Esophagus muscularis mucosa (tissue), 4 donors: ENCODE measurements at regions not wholly inside any gene's neighbourhood (a gene's known extent, or its start where the extent isn't known, plus 50 kb on each side); places are given as distances from the start of the nearest gene placed in this dataset.

ENCODE experiments used
- DNase-seq: peaks from one replicate; pipeline ENCODE4 v3.0.0-alpha.2; 2017; ENCODE audit errors: extremely low spot score
- H3K27ac ChIP-seq, 4 donors: fragments of 200-600 bp; sonication (generic); replicated peaks in 1 of 4; 1 replicate in 3 of 4; 2 replicates in 1 of 4; pipeline ENCODE4 v1.5.1; 2016 to 2019; ENCODE audit warnings: mild to moderate bottlenecking in 1 of 4
- H3K27me3 ChIP-seq, 4 donors: fragments of 200-600 bp; sonication (generic); one replicate each; pipeline versions ENCODE4 v1.5.1 to v1.6.0; 2016 to 2019
- H3K36me3 ChIP-seq, 4 donors: fragments of 200-600 bp; sonication (generic); one replicate each; pipeline ENCODE4 v1.5.1; 2016 to 2019
- H3K4me1 ChIP-seq, 4 donors: fragments of 200-600 bp; sonication (generic); one replicate each; pipeline ENCODE4 v1.5.1; 2016 to 2019
- H3K4me3 ChIP-seq, 4 donors: fragments of 200-600 bp; sonication (generic); 1 replicate in 2 of 4; 2 replicates in 2 of 4; pipeline ENCODE4 v1.5.1; 2016 to 2019; ENCODE audit warnings: mild to moderate bottlenecking in 4 of 4, moderate library complexity in 1 of 4
- H3K9me3 ChIP-seq, 4 donors: fragments of 200-600 bp; sonication (generic); 1 replicate in 3 of 4; 2 replicates in 1 of 4; pipeline ENCODE4 v1.5.1; 2016 to 2019
- CTCF ChIP-seq, 3 experiments: fragments of 200-600 bp in 2 of 3; fragments of 450-650 bp in 1 of 3; sonication (generic) in 2 of 3; IDR thresholded peaks; one replicate each; pipeline ENCODE4 v1.5.1; 2017 to 2019; ENCODE audit warnings: antibody characterized with exemption in 3 of 3, mild to moderate bottlenecking in 2 of 3, moderate library complexity in 1 of 3
- EP300 ChIP-seq: sonication (generic); formaldehyde crosslinking; IDR thresholded peaks from one replicate; pipeline ENCODE4 v1.6.1; 2017; ENCODE audit warnings: antibody characterized with exemption
- POLR2A ChIP-seq: fragments of 450-650 bp; IDR thresholded peaks from one replicate; pipeline ENCODE4 v1.6.1; 2017; ENCODE audit warnings: antibody characterized with exemption, moderate library complexity, mild to moderate bottlenecking, low read depth
- POLR2AphosphoS5 ChIP-seq, 2 donors: sonication (generic); formaldehyde crosslinking; IDR thresholded peaks; one replicate each; pipeline ENCODE4 v1.6.1; 2017; ENCODE audit warnings: antibody characterized with exemption in 2 of 2
- WGBS: methylation state at CpG from one replicate; pipeline ENCODE4 v1.1.5; 2018; 5-methylcytosine and 5-hydroxymethylcytosine counted together
- intact Hi-C: fragments of 100-400 bp; cut with DNase I; formaldehyde crosslinking; loops from one replicate; pipeline ENCODE4 v1.15.1; 2023

DNA sequence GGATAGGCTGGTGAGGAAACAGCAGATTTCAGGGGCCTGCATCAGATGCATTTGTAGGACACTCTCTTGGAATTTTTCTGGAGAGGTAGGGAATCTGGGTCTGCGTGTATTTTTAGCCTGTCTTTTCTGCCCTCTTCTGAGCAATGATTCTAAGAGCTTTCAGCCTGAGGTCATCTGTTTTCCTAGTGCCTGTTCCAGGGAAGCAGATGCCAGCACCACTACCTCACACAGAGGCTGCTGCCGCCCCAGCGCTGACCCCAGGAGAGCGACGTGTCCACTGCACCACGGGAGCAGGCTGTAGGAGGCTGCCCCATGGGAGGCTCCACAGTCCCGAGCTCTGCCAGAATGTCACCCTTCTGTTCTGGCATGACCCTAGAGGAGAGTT, 316.5 kb downstream of the CYP26B1 start:
- intact Hi-C loops = no loop called here
- Histone ChIP-seq H3K4me1 (peaks cover 26 to 30% (median 27%) of the 10 kb centered on the region in 4 donors), H3K9me3 (peaks cover 0 to 3% (median 0%) of the 10 kb centered on the region in 4 donors), H3K4me3 (no peak overlapping the region), H3K27me3 (no peaks in the 10 kb centered on the region), H3K36me3 (no peaks in the 10 kb centered on the region), H3K27ac (peak overlapping the region; percentile 70 to 80 (median 78))
- TF ChIP-seq POLR2A (no peak), POLR2AphosphoS5 (IDR thresholded peaks at IDR 0.05) (peak; percentile 51 to 56)
- WGBS = 49% methylated on average over 7 of the region's 7 CpGs
- peak; percentile 87 for DNase-seq

GRCh38 chr2:71830497-71831192, 317.0 kb downstream of the CYP26B1 start:
- no peak for TF ChIP-seq CTCF (IDR thresholded peaks at IDR 0.05)
- no peak for TF ChIP-seq POLR2AphosphoS5 (IDR thresholded peaks at IDR 0.05)
- no peak for TF ChIP-seq POLR2A
- TF ChIP-seq EP300 = no peak
- H3K4me3 ChIP-seq = no peak overlapping the region
- H3K9me3 ChIP-seq = peaks cover 0 to 3% (median 0%) of the 10 kb centered on the region in 4 donors
- H3K27me3 ChIP-seq = no peaks in the 10 kb centered on the region
- WGBS = 63% methylated on average over 9 of the region's 9 CpGs
- intact Hi-C loops = no loop called here
- peak; percentile 72 for DNase-seq
- H3K4me1 ChIP-seq = peaks cover 26 to 30% (median 27%) of the 10 kb centered on the region in 4 donors
- no peaks in the 10 kb centered on the region for H3K36me3 ChIP-seq
- H3K27ac ChIP-seq = peak overlapping the region; percentile 70 to 80 (median 78)

DNA sequence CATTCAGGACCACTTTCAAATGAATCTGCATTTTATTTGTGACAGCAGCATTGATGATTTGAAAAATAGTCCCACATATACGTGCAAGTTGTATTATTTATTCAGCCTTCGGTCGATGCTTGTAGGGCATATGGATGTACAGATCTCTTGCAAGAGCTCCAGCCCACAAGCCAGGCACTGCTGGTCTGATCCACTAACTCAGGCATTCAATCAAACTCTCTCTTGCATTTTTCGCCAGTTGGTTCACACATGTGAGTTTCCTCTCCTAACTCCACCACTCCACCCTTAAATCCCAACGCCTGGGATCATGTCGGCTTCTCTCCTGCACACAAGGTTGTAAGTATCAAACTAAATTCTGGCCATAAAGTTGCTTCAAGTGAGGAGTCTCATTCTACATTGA, 318.7 kb downstream of the CYP26B1 start:
- DNase-seq = peak; percentile 87
- no peak overlapping the region for H3K27ac ChIP-seq
- H3K27me3 ChIP-seq = no peaks in the 10 kb centered on the region
- intact Hi-C loops = no loop called here
- no peaks in the 10 kb centered on the region for H3K36me3 ChIP-seq
- 91% methylated on average over 6 of the region's 6 CpGs for WGBS
- no peak for TF ChIP-seq CTCF (IDR thresholded peaks at IDR 0.05)
- no peak for TF ChIP-seq EP300
- TF ChIP-seq POLR2AphosphoS5 (IDR thresholded peaks at IDR 0.05) = no peak
- no peak for TF ChIP-seq POLR2A
- H3K4me1 ChIP-seq = peaks cover 19 to 27% (median 24%) of the 10 kb centered on the region in 4 donors
- H3K4me3 ChIP-seq = no peak overlapping the region
- peaks cover 0 to 3% (median 0%) of the 10 kb centered on the region in 4 donors for H3K9me3 ChIP-seq

DNA sequence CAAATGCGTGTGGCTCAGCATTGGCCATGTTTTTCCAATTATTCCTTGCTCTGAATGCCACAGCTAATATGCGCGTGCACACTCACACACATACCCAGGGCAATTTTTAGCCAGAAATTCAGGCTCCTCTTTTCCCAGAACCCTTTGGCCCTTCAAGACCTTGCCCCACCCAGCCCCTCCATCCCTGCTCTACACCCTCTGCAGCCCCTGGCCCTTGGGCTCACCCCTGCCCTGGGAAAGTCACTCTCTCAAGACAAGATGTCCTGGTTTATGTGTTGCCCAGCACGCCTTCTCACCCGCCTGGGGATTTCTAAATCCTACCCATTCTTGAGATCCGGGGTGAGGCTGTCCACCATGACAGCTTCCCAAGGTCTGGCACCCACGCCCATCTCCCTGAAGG, 319.7 kb downstream of the CYP26B1 start:
- Histone ChIP-seq H3K4me1 (peaks cover 18 to 26% (median 22%) of the 10 kb centered on the region in 4 donors), H3K4me3 (no peak overlapping the region), H3K36me3 (no peaks in the 10 kb centered on the region), H3K27me3 (no peaks in the 10 kb centered on the region), H3K27ac (no peak overlapping the region), H3K9me3 (peaks cover 0 to 3% (median 0%) of the 10 kb centered on the region in 4 donors)
- TF ChIP-seq CTCF (IDR thresholded peaks at IDR 0.05) (no peak), EP300 (no peak), POLR2A (no peak), POLR2AphosphoS5 (IDR thresholded peaks at IDR 0.05) (no peak)
- intact Hi-C loops = no loop called here
- WGBS = 94% methylated on average over 7 of the region's 7 CpGs
- peak; percentile 72 for DNase-seq

GRCh38 chr2:71827524-71827901, 320.1 kb downstream of the CYP26B1 start:
- WGBS = 95% methylated on average over 6 of the region's 6 CpGs
- DNase-seq = peak; percentile 70
- Histone ChIP-seq H3K4me1 (peaks cover 18 to 26% (median 22%) of the 10 kb centered on the region in 4 donors), H3K27me3 (no peaks in the 10 kb centered on the region), H3K36me3 (no peaks in the 10 kb centered on the region), H3K9me3 (no peaks in the 10 kb centered on the region), H3K27ac (no peak overlapping the region), H3K4me3 (no peak overlapping the region)
- TF ChIP-seq POLR2A (no peak), POLR2AphosphoS5 (IDR thresholded peaks at IDR 0.05) (no peak), EP300 (no peak), CTCF (IDR thresholded peaks at IDR 0.05) (no peak)
- intact Hi-C loops = no loop called here
